ENCODE measurements at regions not wholly inside any gene's neighbourhood (a gene's known extent, or its start where the extent isn't known, plus 50 kb on each side); places are given as distances from the start of the nearest gene placed in this dataset.

DNA sequence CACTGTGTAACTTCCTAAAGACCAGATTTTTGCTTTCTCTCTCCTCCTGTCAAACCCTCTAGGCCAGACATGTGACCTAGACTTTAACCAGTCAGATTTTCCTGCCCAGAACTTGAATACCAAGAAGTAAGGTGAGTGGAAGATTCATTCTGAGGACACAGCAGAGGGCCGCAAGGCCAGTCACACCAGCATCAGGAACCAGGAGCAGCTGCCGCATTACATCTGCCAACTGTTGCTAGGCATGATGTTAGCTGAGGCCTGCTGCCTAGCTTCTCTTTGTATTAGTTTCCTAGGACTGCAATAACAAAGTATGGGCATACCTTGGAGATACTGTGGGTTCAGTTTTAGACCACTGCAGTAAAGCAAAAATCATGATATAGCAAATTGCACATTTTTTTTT lies 101.9 kb upstream of the BMP4 start:
- TF ChIP-seq POLR2AphosphoS5 (IDR thresholded peaks at IDR 0.05; ENCODE audit: borderline replicate concordance, low read depth, low read length), result no peak
- no peak for TF ChIP-seq EZH2 (IDR thresholded peaks at IDR 0.05)
